Stimulated activated naive CD4-positive, alpha-beta T cell (primary cell): ENCODE measurements at regions not wholly inside any gene's neighbourhood (a gene's known extent, or its start where the extent isn't known, plus 50 kb on each side); places are given as distances from the start of the nearest gene placed in this dataset.
"Not testable (repeated sequence)": the region's sequence is repeated elsewhere in the genome, so short reads cannot be mapped to it uniquely, and the experiment has no call there.

ENCODE experiments used
- DNase-seq, 6 experiments: peaks; one replicate each; lab custom pipeline; 2025; lab: John Stamatoyannopoulos, UW

DNA sequence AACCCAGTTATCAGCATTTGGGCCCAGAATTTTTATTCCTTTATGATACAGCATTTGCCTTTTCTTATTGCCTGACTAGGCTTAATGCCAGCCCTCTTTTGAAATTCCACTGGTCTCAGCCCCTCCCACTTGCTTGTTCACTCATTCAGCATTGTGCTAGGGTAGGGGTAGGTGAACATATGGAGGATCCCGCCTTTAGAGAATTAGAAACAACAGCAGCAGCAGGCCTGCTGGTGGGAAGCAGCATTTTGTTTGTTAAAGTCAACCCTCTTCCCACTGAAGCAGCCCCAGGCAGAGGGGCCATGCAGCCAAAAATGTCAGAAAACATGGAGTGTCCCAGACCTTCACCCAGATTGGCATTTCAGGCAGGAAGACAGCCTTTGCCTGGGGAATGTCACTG, 1355.2 kb downstream of the CDH8 start:
- peak in 1 of 6 experiments; percentile 0 for DNase-seq

DNA sequence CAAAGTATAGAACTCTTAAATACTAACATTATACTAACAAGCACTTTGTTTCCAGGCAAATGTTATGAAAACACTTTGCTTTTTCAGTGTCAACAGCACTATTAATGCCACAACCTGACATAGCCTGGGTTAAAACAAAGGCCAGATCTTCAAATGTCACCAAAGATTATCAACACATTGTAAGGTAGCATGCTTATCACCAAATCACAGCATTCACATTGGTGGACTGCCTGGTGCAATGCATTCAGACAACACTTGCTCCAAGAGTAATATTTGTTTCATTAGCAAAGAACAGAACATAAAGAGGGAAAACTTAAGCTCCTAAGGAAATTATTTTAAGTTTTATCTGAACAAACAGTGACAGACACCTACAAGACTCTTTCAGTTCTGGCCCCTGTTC, 1361.2 kb downstream of the CDH8 start:
- DNase-seq, result no peak

DNA sequence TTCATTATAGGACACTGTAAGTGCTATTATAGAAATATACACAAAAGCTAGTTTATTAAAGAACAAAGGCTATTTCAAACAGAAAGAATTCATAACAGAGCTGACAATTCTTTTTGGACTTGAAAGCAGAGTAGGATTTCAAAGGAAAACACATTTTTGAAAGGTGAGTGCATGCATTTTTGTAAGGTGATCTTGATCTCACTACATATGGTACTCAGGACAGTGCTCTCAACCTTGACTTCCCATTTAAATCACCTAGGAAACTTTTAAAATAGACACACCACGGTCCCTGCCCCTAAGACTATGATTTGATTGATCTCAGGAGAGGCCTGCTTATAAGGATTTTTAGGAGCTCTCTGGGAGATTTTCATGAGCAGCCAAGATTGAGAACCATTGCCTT, 1362.0 kb downstream of the CDH8 start:
- no peak for DNase-seq

DNA sequence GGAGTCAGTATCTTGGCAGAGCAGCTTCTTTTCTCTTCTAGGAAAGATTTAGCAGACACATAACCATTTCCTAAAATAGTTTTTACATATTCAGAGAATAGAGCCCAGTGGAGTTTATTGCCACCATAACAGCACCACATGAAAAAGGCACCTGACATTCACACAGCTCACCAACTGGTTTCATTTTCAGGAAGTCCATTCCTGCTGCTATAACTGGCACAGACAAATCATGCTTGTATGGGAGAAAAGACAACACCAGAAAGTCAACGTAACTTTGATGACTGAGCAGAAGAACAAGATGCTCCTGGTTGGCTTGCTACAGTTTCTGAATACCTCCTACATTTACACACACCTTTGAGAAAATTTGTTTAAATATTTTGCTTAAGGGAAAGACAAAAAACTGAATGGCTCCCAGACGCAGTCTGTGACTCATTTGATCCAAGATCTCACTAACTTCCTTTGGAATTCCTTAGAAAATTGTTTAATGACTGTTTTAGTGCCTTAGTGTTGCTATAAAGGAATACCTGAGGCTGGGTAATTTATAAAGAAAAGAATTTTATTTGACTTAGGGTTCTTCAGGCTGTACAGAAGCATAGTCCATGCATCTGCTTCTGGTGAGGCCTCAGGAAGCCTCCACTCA, 1380.6 kb downstream of the CDH8 start:
- DNase-seq, result no peak

DNA sequence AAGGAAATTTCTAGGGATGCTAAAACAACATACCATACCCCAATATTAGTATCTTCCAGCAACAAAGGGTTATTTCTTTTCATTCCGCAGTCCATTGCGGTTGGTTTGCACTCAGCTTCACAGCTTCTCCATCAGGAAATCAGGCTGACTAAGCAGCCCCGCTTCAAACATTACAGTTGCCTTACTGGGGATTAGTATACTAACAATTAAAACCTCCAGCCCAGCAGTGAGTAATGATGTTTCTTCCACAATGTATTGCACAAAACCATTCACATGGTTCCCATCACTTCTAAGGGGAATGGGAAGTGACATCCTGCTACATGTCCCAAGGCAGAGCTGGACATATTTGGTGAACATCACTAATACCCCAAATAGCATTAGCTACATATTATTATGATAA, 1384.9 kb downstream of the CDH8 start:
- DNase-seq, result no peak

DNA sequence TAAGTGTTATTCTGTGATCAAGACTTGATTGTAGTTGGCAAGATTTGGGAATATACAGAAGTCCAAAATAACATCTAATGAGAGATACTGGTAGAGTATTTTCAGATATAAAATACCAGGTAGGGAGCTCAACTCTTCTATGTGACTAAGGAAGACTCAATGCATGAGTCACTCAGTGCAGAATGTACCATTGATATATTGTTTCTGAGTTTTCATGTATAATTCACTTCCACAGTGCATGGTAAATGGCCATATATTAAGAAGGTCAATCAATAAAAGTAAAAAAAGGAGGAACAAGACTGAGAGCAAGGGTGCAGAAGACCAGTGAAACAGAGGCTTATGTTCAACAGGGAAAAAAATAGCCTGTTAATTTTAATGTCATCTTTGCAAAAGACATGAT, 1387.9 kb downstream of the CDH8 start:
- DNase-seq, result no peak

DNA sequence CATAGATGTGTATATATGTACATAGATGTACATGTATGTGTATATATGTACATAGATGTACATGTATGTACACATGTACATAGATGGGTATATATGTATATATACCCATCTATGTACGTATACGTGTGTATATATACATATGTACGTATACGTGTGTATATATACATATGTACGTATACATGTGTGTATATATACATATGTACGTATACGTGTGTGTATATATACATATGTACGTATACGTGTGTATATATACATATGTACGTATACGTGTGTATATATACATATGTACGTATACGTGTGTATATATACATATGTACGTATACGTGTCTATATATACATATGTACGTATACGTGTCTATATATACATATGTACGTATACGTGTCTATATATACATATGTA, 1388.8 kb downstream of the CDH8 start:
- DNase-seq, result not testable (repeated sequence)

DNA sequence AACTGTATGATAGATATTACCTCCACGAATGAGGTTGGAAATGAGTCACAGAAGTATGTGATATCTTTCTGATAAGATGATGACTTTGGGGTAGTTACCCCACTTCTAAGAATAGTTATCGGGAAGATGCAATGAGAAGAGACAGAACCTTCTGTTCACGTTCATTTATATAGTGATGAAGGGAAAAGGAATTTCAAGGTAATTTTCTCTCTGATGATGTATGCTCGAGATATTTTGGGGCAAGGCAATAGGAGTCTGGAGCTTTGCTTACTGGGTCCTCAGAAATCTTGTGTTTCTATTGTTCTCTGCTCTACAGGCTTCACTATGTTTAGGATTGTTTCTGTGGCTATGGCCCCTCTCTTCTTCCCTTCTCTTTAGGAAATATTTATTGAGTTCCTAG, 1389.6 kb downstream of the CDH8 start:
- DNase-seq, result no peak

DNA sequence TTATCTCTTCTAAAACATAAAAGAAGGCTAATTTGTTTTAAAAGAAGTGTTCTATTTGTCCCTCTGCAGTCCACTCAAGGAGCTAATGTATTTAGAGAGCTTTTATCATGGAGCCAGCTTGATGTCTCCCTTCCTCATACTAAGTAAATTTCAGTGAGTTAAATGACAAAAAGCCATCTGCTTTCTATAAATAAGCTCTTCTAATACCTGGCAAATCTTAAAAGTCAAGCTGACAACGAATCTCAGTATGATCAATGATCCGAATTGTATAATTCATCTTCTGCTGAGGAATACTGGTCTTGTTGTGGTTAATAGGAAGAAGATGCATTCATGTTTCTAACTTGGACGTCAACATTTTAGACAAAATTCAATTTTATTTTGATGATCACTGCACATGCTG, 1390.7 kb downstream of the CDH8 start:
- DNase-seq, result no peak

DNA sequence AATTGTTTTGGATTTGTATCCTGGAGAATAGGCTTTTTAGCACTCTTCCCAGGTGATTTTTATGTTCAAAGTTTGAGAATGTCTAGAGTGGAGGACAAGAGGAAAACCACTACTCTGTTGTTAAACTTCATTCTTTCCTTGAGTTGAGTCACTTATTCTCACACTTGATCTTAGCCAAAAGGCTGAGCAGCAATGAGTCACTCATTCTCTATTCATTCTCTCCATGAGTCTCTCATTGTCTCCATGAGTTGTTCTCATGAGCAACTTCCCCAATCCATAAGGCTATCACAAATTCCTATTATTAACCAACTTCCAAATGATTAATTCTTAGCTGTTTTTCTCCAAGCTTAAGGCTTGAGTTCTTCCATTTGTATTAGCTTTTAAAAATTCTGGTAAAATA, 1393.3 kb downstream of the CDH8 start:
- no peak for DNase-seq

DNA sequence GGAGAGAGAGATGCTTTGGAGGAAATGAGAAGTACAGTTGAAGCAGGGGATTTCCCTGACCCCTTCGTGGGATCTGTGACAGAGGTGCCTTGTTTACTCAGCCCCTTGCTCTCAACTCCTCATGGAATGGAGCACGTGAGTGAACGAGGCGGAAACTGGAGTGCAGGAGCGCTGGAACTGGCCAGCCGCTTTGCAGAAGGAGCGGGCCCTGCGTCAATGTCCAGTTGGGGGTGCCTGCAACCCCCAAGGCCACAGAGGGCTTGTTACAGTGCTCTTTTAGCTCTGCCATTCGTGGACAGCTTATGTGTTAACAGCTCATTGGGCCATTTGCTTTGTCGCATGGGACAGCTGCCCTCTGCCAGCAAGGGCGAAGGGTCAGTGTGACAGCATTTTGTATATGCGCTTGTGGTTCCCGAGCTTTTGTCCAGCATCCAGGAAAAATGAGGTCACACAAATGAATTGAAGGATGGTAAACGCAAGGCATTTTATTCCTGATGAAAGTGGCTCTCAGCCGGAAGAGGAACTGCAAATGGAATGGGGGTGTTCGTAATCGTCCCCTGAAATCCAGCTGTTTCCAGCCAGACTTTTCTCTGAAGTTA, 1395.1 kb downstream of the CDH8 start:
- DNase-seq, result no peak

DNA sequence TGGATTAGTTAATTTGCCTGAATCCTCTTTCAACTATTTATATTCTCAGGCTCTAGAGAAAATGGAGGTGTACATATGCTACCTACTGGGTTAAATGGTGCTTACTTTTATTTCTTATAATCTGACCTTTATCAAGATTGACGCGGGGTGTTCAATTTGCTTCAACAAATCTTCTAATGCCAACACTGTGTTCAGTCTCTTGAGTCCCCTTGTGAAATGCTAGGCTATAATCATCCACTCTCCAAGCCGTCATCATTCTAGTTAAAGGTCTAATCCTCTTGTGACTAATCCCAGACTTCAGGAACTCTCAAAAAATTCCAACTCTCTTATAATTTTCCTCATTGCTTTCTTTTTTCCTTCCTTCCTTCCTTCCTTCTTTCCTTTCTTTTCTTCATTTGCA, 1396.2 kb downstream of the CDH8 start:
- DNase-seq, result no peak

DNA sequence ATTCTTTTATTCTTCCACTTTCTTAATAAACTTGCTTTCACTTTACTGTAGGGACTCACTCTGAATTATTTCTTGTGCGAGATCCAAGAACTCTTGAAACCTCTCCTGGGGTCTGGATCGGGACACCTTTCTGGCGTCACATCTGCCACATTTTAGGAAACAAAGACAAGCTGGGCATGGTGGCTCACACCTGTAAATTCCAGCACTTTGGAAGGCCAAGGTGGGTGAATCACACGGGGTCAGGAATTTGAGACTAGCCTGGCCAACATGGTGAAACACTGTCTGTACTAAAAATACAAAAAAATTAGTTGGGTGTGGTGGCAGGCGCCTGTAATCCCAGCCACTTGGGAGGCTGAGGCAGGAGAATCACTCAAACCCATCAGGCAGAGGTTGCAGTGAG, 1399.6 kb downstream of the CDH8 start:
- DNase-seq, result not testable (repeated sequence)

DNA sequence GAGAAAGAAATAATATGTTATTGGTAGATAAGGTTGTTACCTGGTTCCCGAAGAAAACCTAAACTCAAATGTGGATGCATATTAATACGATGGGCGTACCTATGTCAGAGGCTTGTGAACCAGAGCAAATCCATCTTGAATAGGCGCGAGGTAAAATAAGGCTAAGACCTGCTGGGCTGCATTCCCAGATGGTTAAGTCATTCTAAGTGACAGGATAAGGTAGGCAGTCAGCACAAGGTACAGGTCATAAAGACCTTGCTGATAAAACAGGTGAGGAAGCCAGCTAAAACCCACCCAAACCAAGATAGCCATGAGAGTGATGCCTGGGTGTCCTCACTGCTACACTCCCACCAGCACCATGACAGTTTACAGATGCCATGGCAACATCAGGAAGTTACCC, 1400.1 kb downstream of the CDH8 start:
- DNase-seq, result no peak

DNA sequence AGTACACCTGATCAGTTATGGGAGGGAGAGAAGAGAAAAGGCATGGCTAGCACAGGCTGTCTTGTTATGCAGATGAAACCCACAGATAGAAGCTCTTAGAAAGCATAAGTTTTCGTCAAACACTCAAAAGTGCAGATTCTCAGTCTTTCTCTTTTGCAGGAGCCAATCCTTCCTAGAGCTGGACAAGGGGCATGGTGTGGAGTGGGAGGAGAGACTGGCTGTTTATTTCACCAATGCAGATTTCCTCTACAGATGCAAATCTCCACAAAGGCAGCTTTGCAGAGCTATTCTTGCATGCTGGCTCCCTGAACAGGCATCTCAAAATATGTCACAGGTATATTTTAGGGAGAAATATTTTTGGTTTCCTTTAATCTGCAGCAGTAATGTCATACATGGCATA, 1400.7 kb downstream of the CDH8 start:
- DNase-seq, result no peak

DNA sequence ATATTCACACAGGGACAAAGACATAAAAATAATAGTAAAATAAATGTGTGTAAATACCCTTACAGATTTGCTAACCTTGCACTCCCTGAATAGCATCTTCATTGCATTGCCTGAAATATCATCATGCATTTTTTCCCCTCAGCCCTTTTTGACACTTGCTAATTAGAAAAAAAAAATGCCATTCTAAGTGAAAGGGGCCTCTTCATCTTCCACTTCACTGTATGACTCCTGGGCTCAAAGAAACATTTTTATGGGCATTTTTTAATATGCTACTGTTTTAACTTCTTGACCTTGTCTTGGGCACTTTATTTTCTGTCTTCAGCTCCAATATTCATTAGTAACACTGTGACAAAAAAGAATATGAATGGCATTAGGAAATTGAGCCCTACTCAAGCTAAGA, 1424.4 kb downstream of the CDH8 start:
- no peak for DNase-seq

DNA sequence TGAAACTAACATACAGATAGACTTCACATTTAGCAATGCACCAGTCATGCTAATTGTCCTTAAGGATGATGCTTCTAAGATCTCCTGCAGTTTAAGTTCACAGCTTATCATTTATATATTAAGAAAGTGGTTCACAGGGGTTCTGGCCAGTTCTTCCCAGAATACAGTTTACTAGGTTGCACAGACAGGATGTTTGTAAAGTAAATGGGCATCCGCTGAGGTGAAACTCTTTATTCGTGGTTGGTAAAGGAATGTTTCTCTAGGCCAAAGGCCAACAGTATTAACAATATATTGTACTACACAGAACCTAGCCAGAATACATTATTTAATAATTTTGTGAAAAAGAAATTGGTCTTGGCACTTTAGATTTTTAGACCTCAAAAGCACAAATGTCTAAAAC, 1427.3 kb downstream of the CDH8 start:
- DNase-seq, result no peak

DNA sequence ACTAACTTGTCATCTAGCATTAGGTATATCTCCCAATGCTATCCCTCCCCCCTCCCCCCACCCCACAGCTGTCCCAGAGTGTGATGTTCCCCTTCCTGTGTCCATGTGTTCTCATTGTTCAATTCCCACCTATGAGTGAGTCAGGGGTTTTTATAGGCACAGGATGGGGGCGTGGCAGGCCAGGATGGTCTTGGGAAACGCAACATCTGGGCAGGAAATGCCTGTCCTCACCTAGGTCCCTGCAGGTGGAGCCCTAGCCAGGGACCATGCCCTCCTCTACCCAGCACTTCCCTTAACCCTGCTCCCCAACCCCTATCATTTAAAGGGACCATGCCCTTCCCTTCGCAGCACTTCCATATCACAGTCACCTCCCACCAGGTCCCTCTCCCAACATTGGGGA, 1430.6 kb downstream of the CDH8 start:
- not testable (repeated sequence) for DNase-seq

DNA sequence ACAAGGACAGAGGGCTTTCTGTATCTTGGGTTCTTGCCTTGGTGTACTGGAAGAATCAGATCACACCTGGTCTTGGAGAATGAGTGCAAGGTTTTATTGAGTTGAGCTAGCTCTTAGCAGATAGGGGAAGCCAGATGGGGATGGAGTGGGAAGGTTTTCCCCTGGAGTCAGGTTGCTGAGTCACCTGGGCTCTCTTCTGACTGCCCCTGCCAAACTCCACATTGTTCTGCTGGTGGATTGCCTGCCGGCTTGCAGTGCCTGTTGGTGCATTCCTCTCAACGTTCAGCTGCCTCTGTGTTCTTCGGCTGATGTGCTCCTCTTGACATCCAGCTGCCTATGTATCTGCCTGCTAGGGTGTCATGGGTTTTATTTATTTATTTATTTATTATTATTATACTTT, 1431.1 kb downstream of the CDH8 start:
- no peak for DNase-seq

DNA sequence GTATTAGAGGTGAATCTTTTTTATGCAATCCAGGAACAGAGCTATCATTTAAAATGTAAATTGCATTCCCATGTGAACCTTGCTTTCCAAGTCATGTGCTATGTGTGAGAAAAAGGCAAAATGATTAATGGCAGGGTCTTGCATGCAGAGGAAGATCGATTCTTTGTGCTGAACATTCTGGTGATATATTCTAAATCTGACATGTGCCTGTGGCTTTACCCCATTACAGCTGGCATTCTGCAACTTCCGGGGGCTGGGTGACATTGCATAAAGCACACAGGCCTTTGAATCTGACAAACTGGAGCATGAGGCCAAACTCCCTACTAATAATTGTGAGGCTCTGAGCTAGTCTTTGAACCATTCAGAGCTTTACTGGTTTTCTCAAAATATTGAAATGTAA, 1449.7 kb downstream of the CDH8 start:
- DNase-seq, result no peak

DNA sequence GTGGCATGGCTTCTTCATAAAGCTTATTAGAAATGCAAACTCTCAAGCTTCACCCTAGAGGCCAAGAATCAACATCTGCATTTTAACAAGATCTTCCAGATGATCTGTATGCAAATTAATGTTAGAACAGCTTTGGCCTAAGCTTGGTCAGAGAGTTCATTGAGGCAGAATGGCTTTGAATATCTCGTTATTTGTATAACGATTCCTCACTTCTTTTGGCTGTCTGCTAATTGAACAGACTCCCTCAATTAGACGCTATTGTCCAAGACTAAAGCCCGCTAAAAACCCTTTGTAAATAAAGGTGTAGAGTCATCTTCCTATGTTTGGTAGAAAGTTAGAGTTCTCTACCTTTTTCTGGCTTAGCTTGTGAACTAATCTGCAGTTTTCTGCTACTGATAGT, 1453.7 kb downstream of the CDH8 start:
- DNase-seq, result no peak

DNA sequence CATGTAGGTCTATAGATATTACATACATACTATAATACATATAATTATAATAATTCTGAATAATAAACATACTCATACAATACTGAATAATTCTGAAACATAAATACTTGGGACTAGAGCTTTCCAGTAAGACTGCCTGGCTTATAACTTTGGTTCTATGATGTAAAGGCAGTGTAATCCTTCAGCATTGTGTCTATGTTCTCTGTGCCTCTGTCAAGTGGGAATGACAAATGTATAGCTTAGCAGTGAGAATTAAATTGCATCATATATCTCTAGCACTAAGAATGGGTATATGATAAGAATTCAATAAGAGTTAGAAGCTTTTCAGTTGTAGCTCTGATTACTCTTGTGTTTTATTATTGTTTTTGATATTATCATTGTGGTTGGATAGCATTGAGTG, 1469.3 kb downstream of the CDH8 start:
- no peak for DNase-seq

DNA sequence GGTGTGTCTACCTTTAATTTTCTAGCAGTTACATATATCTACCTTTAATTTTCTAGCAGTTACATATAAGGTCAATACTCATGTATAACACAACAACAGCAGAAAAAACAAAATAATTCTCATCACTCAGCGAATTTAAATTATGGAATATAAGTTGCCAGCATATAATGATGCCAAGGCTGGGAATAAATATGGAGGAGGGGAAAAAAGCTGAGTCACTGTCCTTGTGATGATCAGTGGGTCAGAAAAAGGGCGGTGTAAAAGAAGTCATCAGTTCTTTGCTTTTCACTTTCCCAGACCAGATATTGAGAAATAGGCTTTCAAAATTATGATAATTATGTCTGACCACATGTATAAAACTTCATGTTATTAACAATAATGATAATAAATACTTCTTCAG, 1471.7 kb downstream of the CDH8 start:
- DNase-seq, result no peak

DNA sequence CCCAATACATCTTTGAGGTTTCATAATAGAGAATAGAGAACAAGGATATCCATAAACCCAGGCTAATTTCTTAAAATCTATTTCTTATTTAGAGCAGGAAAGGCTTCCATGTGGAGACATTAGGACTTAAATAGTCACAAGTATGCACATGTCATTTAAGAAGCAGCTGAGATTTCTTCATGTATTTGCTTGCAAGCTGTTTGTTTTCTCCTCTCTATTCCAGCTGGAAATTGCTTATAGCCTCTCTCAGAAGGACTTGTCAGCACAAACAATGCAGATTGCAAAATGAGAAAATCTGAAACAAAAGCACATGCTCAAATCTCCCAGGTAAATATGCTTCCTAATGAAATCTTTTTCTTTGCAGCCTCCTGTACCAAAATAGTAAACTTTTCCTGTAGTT, 1473.1 kb downstream of the CDH8 start:
- DNase-seq, result no peak
